Neural cell (in vitro differentiated cells): ENCODE measurements at regions not wholly inside any gene's neighbourhood (a gene's known extent, or its start where the extent isn't known, plus 50 kb on each side); places are given as distances from the start of the nearest gene placed in this dataset.

Experiments used
- EP300 ChIP-seq: fragments of 450-650 bp; conservative IDR thresholded peaks from 2 replicates; pipeline ENCODE4 v1.6.1; 2014; ENCODE audit warnings: antibody characterized with exemption, mild to moderate bottlenecking, moderate library complexity; ENCODE audit not compliant: poor library complexity, severe bottlenecking
- EZH2 ChIP-seq: fragments of 200-600, 300-800 bp; shearing (Covaris generic), sonication (generic); IDR thresholded peaks from 2 replicates; pipeline ENCODE4 v1.6.1; 2014; ENCODE audit warnings: antibody characterized with exemption, low read length, borderline replicate concordance, mild to moderate bottlenecking; ENCODE audit not compliant: insufficient read depth, poor library complexity, severe bottlenecking
- POLR2AphosphoS5 ChIP-seq: IDR thresholded peaks from 2 replicates; pipeline ENCODE4 v1.6.1; 2012
- SMC3 ChIP-seq: fragments of 450-650 bp; conservative IDR thresholded peaks from 2 replicates; pipeline ENCODE4 v1.6.1; 2014; ENCODE audit warnings: antibody characterized with exemption, mild to moderate bottlenecking, moderate library complexity; ENCODE audit not compliant: poor library complexity
- TAF1 ChIP-seq: IDR thresholded peaks from 2 replicates; pipeline ENCODE4 v1.6.1; 2012; ENCODE audit warnings: low read depth
- TF ChIP-seq, protein P1 (sequence below): fragments of 450-650 bp; IDR thresholded peaks from 2 replicates; pipeline ENCODE4 v1.5.1; 2014; ENCODE audit warnings: antibody characterized with exemption, mild to moderate bottlenecking, moderate library complexity; ENCODE audit not compliant: poor library complexity, severe bottlenecking
- TF ChIP-seq, protein P2 (sequence below): IDR thresholded peaks from 2 replicates; pipeline ENCODE4 v1.6.1; 2012; ENCODE audit warnings: borderline replicate concordance

DNA sequence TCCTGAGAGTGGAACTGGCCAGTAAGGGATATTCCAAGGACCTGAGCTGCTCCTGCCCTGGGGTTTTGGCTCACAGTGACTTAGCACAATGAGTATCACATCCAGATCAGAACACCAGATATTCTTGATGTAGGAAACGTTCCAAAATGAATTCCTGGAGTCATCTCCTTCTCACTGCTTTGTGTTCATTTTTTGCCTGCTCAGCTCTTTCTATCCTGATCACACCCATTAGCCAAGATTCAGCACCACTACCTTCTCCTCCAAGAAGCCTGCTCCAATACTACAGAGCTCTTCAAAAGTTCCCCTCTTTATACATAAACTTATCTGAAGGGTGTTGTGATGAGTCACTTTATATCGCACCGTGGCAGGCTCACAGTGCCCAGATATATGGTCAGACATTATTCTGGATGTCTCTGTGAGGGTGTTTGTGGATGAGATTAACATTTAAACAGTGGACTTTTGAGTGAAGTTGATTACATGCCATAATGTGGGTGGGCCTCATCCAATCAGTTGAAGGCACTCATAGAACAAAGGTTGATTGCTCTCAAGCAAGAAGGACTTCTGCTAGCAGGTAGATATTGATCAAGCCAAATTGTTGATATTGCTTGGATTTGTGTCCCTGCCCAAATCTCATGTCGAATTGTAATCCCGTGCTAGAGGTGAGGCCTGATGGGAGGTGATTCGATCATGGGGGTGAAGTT lies 1155.2 kb upstream of the AUTS2 start:
- TF ChIP-seq EZH2 (no peak), EP300 (no peak), POLR2AphosphoS5 (no peak), TAF1 (no peak), SMC3 (no peak)
- TF ChIP-seq, protein P1, sequence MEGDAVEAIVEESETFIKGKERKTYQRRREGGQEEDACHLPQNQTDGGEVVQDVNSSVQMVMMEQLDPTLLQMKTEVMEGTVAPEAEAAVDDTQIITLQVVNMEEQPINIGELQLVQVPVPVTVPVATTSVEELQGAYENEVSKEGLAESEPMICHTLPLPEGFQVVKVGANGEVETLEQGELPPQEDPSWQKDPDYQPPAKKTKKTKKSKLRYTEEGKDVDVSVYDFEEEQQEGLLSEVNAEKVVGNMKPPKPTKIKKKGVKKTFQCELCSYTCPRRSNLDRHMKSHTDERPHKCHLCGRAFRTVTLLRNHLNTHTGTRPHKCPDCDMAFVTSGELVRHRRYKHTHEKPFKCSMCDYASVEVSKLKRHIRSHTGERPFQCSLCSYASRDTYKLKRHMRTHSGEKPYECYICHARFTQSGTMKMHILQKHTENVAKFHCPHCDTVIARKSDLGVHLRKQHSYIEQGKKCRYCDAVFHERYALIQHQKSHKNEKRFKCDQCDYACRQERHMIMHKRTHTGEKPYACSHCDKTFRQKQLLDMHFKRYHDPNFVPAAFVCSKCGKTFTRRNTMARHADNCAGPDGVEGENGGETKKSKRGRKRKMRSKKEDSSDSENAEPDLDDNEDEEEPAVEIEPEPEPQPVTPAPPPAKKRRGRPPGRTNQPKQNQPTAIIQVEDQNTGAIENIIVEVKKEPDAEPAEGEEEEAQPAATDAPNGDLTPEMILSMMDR: no peak
- TF ChIP-seq, protein P2, sequence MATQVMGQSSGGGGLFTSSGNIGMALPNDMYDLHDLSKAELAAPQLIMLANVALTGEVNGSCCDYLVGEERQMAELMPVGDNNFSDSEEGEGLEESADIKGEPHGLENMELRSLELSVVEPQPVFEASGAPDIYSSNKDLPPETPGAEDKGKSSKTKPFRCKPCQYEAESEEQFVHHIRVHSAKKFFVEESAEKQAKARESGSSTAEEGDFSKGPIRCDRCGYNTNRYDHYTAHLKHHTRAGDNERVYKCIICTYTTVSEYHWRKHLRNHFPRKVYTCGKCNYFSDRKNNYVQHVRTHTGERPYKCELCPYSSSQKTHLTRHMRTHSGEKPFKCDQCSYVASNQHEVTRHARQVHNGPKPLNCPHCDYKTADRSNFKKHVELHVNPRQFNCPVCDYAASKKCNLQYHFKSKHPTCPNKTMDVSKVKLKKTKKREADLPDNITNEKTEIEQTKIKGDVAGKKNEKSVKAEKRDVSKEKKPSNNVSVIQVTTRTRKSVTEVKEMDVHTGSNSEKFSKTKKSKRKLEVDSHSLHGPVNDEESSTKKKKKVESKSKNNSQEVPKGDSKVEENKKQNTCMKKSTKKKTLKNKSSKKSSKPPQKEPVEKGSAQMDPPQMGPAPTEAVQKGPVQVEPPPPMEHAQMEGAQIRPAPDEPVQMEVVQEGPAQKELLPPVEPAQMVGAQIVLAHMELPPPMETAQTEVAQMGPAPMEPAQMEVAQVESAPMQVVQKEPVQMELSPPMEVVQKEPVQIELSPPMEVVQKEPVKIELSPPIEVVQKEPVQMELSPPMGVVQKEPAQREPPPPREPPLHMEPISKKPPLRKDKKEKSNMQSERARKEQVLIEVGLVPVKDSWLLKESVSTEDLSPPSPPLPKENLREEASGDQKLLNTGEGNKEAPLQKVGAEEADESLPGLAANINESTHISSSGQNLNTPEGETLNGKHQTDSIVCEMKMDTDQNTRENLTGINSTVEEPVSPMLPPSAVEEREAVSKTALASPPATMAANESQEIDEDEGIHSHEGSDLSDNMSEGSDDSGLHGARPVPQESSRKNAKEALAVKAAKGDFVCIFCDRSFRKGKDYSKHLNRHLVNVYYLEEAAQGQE: no peak
